Common myeloid progenitor, CD34-positive (primary cell): ENCODE measurements at regions not wholly inside any gene's neighbourhood (a gene's known extent, or its start where the extent isn't known, plus 50 kb on each side); places are given as distances from the start of the nearest gene placed in this dataset.

Experiments
- CTCF ChIA-PET: fragments of 350-600 bp; sonication (Branson Sonifier 250); formaldehyde crosslinking; loops from one replicate; lab custom pipeline; 2021; ENCODE audit warnings: antibody characterized with exemption; lab: Charles Lee
- POLR2A ChIA-PET: fragments of 350-600 bp; sonication (Branson Sonifier 250); formaldehyde crosslinking; loops from one replicate; lab custom pipeline; 2021; ENCODE audit warnings: antibody characterized with exemption; lab: Charles Lee
- DNase-seq, 3 donors: peaks; one replicate each; pipeline versions ENCODE4 v3.0.0 to v3.0.0-alpha.2; 2013
- H3K27ac ChIP-seq, 2 experiments: 1 replicate in 1 of 2; 2 replicates in 1 of 2; pipeline ENCODE4 v1.7.0; 2013; ENCODE audit warnings: inconsistent platforms in 2 of 2, low read length in 2 of 2, mild to moderate bottlenecking in 2 of 2, low read depth in 1 of 2, moderate library complexity in 1 of 2; ENCODE audit not compliant: severe bottlenecking in 2 of 2, insufficient read depth in 1 of 2, poor library complexity in 1 of 2
- H3K27me3 ChIP-seq, 5 experiments: replicated peaks in 2 of 5; 1 replicate in 3 of 5; 2 replicates in 2 of 5; pipeline versions ENCODE4 v1.6.1 to v1.7.0; 2013; ENCODE audit warnings: low read length in 4 of 5, mild to moderate bottlenecking in 2 of 5, moderate library complexity in 2 of 5, inconsistent platforms in 1 of 5; ENCODE audit not compliant: insufficient read depth in 5 of 5, control insufficient read depth in 4 of 5
- H3K36me3 ChIP-seq, 4 experiments: 1 replicate in 2 of 4; 2 replicates in 2 of 4; pipeline versions ENCODE4 v1.6.1 to v1.7.0; 2013; ENCODE audit warnings: low read length in 3 of 4, control low read depth in 1 of 4, mild to moderate bottlenecking in 1 of 4; ENCODE audit not compliant: control insufficient read depth in 4 of 4, insufficient read depth in 4 of 4
- H3K4me1 ChIP-seq, 4 experiments: 1 replicate in 3 of 4; 2 replicates in 1 of 4; pipeline versions ENCODE4 v1.6.1 to v1.7.1; 2013; ENCODE audit warnings: low read length in 3 of 4, mild to moderate bottlenecking in 3 of 4, control low read depth in 1 of 4, inconsistent platforms in 1 of 4, moderate library complexity in 1 of 4; ENCODE audit not compliant: control insufficient read depth in 4 of 4, insufficient read depth in 4 of 4; ENCODE audit errors: control extremely low read depth in 1 of 4
- H3K4me3 ChIP-seq, 7 experiments: 1 replicate in 4 of 7; 2 replicates in 3 of 7; pipeline versions ENCODE4 v1.5.1 to v1.7.0; 2013; ENCODE audit warnings: mild to moderate bottlenecking in 7 of 7, low read length in 6 of 7, moderate library complexity in 6 of 7, inconsistent platforms in 2 of 7, low read depth in 2 of 7, control low read depth in 1 of 7; ENCODE audit not compliant: insufficient read depth in 4 of 7, control insufficient read depth in 1 of 7; ENCODE audit errors: extremely low read depth in 1 of 7
- H3K9me3 ChIP-seq, 5 experiments: 1 replicate in 4 of 5; 2 replicates in 1 of 5; pipeline versions ENCODE4 v1.6.1 to v1.7.1; 2013; ENCODE audit warnings: low read length in 4 of 5, mild to moderate bottlenecking in 2 of 5, inconsistent platforms in 1 of 5, low read depth in 1 of 5, moderate library complexity in 1 of 5; ENCODE audit not compliant: control insufficient read depth in 4 of 5, insufficient read depth in 2 of 5; ENCODE audit errors: control extremely low read depth in 1 of 5
- WGBS: methylation state at CpG from one replicate; pipeline ENCODE4 v1.1.5; 2013; ENCODE audit not compliant: insufficient coverage; 5-methylcytosine and 5-hydroxymethylcytosine counted together

GRCh38 chr12:84507956-84508850 lies 404.4 kb downstream of the SLC6A15 start:
- ChIA-PET CTCF (interaction anchor here (1.4 kb wide), 1 partner anchor 10 kb away, joined by 3 read pairs; no protein-coding TSS in a partner anchor), POLR2A (no interaction called here)
- no peaks in the 10 kb centered on the region for H3K27me3 ChIP-seq
- peak overlapping the region in 1 of 7 experiments; percentile 31 for H3K4me3 ChIP-seq
- WGBS = 40% methylated on average over 6 of the region's 6 CpGs
- H3K36me3 ChIP-seq = no peaks in the 10 kb centered on the region
- DNase-seq = peak; percentile 39 to 80 (median 70)
- no peak overlapping the region for H3K27ac ChIP-seq
- H3K9me3 ChIP-seq = no peaks in the 10 kb centered on the region
- peaks cover 0 to 11% (median 0%) of the 10 kb centered on the region in 4 experiments for H3K4me1 ChIP-seq

GRCh38 chr12:84506282-84506681 lies 406.3 kb downstream of the SLC6A15 start:
- ChIA-PET POLR2A (no interaction called here), CTCF (interaction anchor here (0.8 kb wide), 1 partner anchor 9 kb away, joined by 3 read pairs; no protein-coding TSS in a partner anchor)
- Histone ChIP-seq H3K27me3 (no peaks in the 10 kb centered on the region), H3K9me3 (no peaks in the 10 kb centered on the region), H3K36me3 (no peaks in the 10 kb centered on the region), H3K27ac (no peak overlapping the region), H3K4me3 (no peak overlapping the region), H3K4me1 (peaks cover 0 to 11% (median 0%) of the 10 kb centered on the region in 4 experiments)
- WGBS = 95% methylated on average over 5 of the region's 5 CpGs
- DNase-seq = no peak

GRCh38 chr12:84502907-84503787 lies 409.5 kb downstream of the SLC6A15 start:
- H3K36me3 ChIP-seq = no peaks in the 10 kb centered on the region
- ChIA-PET CTCF (interaction anchor here (0.5 to 0.7 kb wide), 2 partner anchors 1581 to 1818 kb away, joined by 3 read pairs; no protein-coding TSS in a partner anchor), POLR2A (no interaction called here)
- no peaks in the 10 kb centered on the region for H3K27me3 ChIP-seq
- peaks cover 0 to 1% (median 0%) of the 10 kb centered on the region in 4 experiments for H3K4me1 ChIP-seq
- no peak overlapping the region for H3K27ac ChIP-seq
- no peaks in the 10 kb centered on the region for H3K9me3 ChIP-seq
- no peak overlapping the region for H3K4me3 ChIP-seq
- WGBS = 51% methylated on average over 3 of the region's 4 CpGs
- peak; percentile 29 to 59 (median 53) for DNase-seq

GRCh38 chr12:84502180-84502860 lies 410.3 kb downstream of the SLC6A15 start:
- CTCF ChIA-PET = no interaction called here
- no peak overlapping the region for H3K27ac ChIP-seq

GRCh38 chr12:84497819-84498218 lies 414.8 kb downstream of the SLC6A15 start:
- ChIA-PET POLR2A (no interaction called here), CTCF (interaction anchor here (1.1 kb wide), 1 partner anchor 10 kb away, joined by 3 read pairs; no protein-coding TSS in a partner anchor)
- H3K4me1 ChIP-seq = no peaks in the 10 kb centered on the region
- H3K9me3 ChIP-seq = no peaks in the 10 kb centered on the region
- WGBS = no CpG with 5 or more reads among the region's 1 CpG
- no peak overlapping the region for H3K4me3 ChIP-seq
- no peak overlapping the region for H3K27ac ChIP-seq
- no peaks in the 10 kb centered on the region for H3K27me3 ChIP-seq
- no peaks in the 10 kb centered on the region for H3K36me3 ChIP-seq
- peak in 2 of 3 donors; percentile 10 to 11 for DNase-seq

More at GRCh38 chr12:84502180-84502860, 410.3 kb downstream of the SLC6A15 start:
- no peak for DNase-seq
- Histone ChIP-seq H3K4me3 (no peak overlapping the region), H3K4me1 (no peaks in the 10 kb centered on the region), H3K27me3 (no peaks in the 10 kb centered on the region), H3K36me3 (no peaks in the 10 kb centered on the region), H3K9me3 (no peaks in the 10 kb centered on the region)
- POLR2A ChIA-PET = no interaction called here
- WGBS = no CpG with 5 or more reads among the region's 2 CpGs

- DNase-seq = no peak
- H3K9me3 ChIP-seq = no peaks in the 10 kb centered on the region
- H3K27me3 ChIP-seq = peaks cover 0 to 1% (median 0%) of the 10 kb centered on the region in 5 experiments
- no peaks in the 10 kb centered on the region for H3K4me1 ChIP-seq
- WGBS = 100% methylated on average over 1 of the region's 2 CpGs
- H3K27ac ChIP-seq = no peak overlapping the region
- H3K4me3 ChIP-seq = no peak overlapping the region
- ChIA-PET POLR2A (no interaction called here), CTCF (no interaction called here)
- H3K36me3 ChIP-seq = no peaks in the 10 kb centered on the region
Measured at GRCh38 chr12:84495711-84496110, 416.9 kb downstream of the SLC6A15 start.
